T-helper 1 cell (primary cell): ENCODE measurements at regions not wholly inside any gene's neighbourhood (a gene's known extent, or its start where the extent isn't known, plus 50 kb on each side); places are given as distances from the start of the nearest gene placed in this dataset.

ENCODE experiments used
- DNase-seq, 5 donors: peaks; one replicate each; pipeline ENCODE4 v3.0.0-alpha.2; 2012 to 2020

GRCh38 chr13:72100339-72100738 is 233.3 kb upstream of the DACH1 start:
- no peak for DNase-seq

- DNase-seq = no peak
These were observed 230.6 kb upstream of the DACH1 start for GRCh38 chr13:72097568-72097967.

- no peak for DNase-seq
These were observed 226.3 kb upstream of the DACH1 start for GRCh38 chr13:72093262-72093661.

- DNase-seq = no peak
These were observed 207.7 kb upstream of the DACH1 start for GRCh38 chr13:72074663-72075062.

GRCh38 chr13:72072261-72072660 is 205.3 kb upstream of the DACH1 start:
- DNase-seq = no peak

- DNase-seq = no peak
These were observed 204.7 kb upstream of the DACH1 start for GRCh38 chr13:72071713-72072112.

GRCh38 chr13:72062566-72062965 is 195.6 kb upstream of the DACH1 start:
- DNase-seq = peak in 1 of 5 donors; percentile 27

GRCh38 chr13:72061613-72062012 is 194.6 kb upstream of the DACH1 start:
- DNase-seq = no peak

- no peak for DNase-seq
These were observed 183.2 kb upstream of the DACH1 start for GRCh38 chr13:72050251-72050650.

GRCh38 chr13:72043366-72043765 is 176.4 kb upstream of the DACH1 start:
- no peak for DNase-seq

GRCh38 chr13:72041165-72041564 is 174.2 kb upstream of the DACH1 start:
- no peak for DNase-seq

- no peak for DNase-seq
These were observed 172.1 kb upstream of the DACH1 start for GRCh38 chr13:72039126-72039525.

- DNase-seq = no peak
These were observed 163.0 kb upstream of the DACH1 start for GRCh38 chr13:72029981-72030380.

GRCh38 chr13:72025836-72026235 is 158.8 kb upstream of the DACH1 start:
- no peak for DNase-seq

- DNase-seq = no peak
These were observed 156.9 kb upstream of the DACH1 start for GRCh38 chr13:72023895-72024294.

- no peak for DNase-seq
These were observed 138.5 kb upstream of the DACH1 start for GRCh38 chr13:72005455-72005854.

- no peak for DNase-seq
These were observed 137.9 kb upstream of the DACH1 start for GRCh38 chr13:72004784-72005374.

GRCh38 chr13:72004246-72004645 is 137.2 kb upstream of the DACH1 start:
- DNase-seq = no peak

- no peak for DNase-seq
These were observed 131.2 kb upstream of the DACH1 start for GRCh38 chr13:71998223-71998622.

GRCh38 chr13:71979616-71980015 is 112.6 kb upstream of the DACH1 start:
- DNase-seq = no peak

- DNase-seq = no peak
These were observed 110.0 kb upstream of the DACH1 start for GRCh38 chr13:71977028-71977427.

GRCh38 chr13:71967990-71968389 is 101.0 kb upstream of the DACH1 start:
- no peak for DNase-seq

- no peak for DNase-seq
These were observed 97.6 kb upstream of the DACH1 start for GRCh38 chr13:71964491-71965100.

- no peak for DNase-seq
These were observed 95.7 kb upstream of the DACH1 start for GRCh38 chr13:71962735-71963134.

GRCh38 chr13:71962126-71962525 is 95.1 kb upstream of the DACH1 start:
- no peak for DNase-seq
